Activated CD8-positive, alpha-beta T cell treated with anti-CD3 and anti-CD28 coated beads for 36 hours (primary cell): ENCODE measurements at regions not wholly inside any gene's neighbourhood (a gene's known extent, or its start where the extent isn't known, plus 50 kb on each side); places are given as distances from the start of the nearest gene placed in this dataset.
"Not testable (repeated sequence)": the region's sequence is repeated elsewhere in the genome, so short reads cannot be mapped to it uniquely, and the experiment has no call there.

Experiments used
- ATAC-seq: fragments of 200-7000 bp; cut with Tn5 transposase; one replicate; pipeline ENCODE4 v1.10.0; 2021; ENCODE audit warnings: mild to moderate bottlenecking, moderate library complexity
- CTCF ChIA-PET: fragments of 350-600 bp; sonication (Branson Sonifier 250); formaldehyde crosslinking; loops from one replicate; lab custom pipeline; 2021; ENCODE audit warnings: antibody characterized with exemption; lab: Charles Lee
- POLR2A ChIA-PET: fragments of 350-600 bp; sonication (Branson Sonifier 250); formaldehyde crosslinking; loops from one replicate; lab custom pipeline; 2021; ENCODE audit warnings: antibody characterized with exemption; lab: Charles Lee
- DNase-seq: peaks from one replicate; pipeline ENCODE4 v3.0.0-alpha.2; 2020
- H3K27ac Mint-ChIP-seq: one replicate; pipeline ENCODE4 v1.8.0; 2021; ENCODE audit warnings: mild to moderate bottlenecking, mixed read lengths
- H3K27me3 Mint-ChIP-seq: one replicate; pipeline ENCODE4 v1.8.0; 2021; ENCODE audit warnings: mixed read lengths
- H3K36me3 Mint-ChIP-seq: one replicate; pipeline ENCODE4 v1.8.0; 2021; ENCODE audit warnings: low read depth, mixed read lengths
- H3K4me1 Mint-ChIP-seq: one replicate; pipeline ENCODE4 v1.8.0; 2021; ENCODE audit warnings: low read depth, mixed read lengths
- H3K4me3 Mint-ChIP-seq: one replicate; pipeline ENCODE4 v1.8.0; 2021; ENCODE audit warnings: mild to moderate bottlenecking, moderate library complexity, mixed read lengths
- H3K9me3 Mint-ChIP-seq: one replicate; pipeline ENCODE4 v1.8.0; 2021; ENCODE audit warnings: mixed read lengths
- CTCF ChIP-seq: fragments of 200-600 bp; IDR thresholded peaks from one replicate; pipeline ENCODE4 v1.8.0; 2022; ENCODE audit warnings: antibody characterized with exemption, mild to moderate bottlenecking
- intact Hi-C: fragments of 100-400 bp; cut with micrococcal nuclease; formaldehyde crosslinking; loops from one replicate; pipeline ENCODE4 v1.10.0; 2022

- no peak overlapping the region for H3K27ac Mint-ChIP-seq
- no peak for TF ChIP-seq CTCF
- H3K4me1 Mint-ChIP-seq: no peaks in the 10 kb centered on the region
- ChIA-PET POLR2A (no interaction called here), CTCF (no interaction called here)
- no peaks in the 10 kb centered on the region for H3K27me3 Mint-ChIP-seq
- peaks cover 4% of the 10 kb centered on the region for H3K9me3 Mint-ChIP-seq
- ATAC-seq (no peak), DNase-seq (no peak)
- H3K36me3 Mint-ChIP-seq: no peaks in the 10 kb centered on the region
- intact Hi-C loops: no loop called here
- no peak overlapping the region for H3K4me3 Mint-ChIP-seq
These were observed 229.8 kb upstream of the LUZP2 start for GRCh38 chr11:24267014-24267413.

- no peak overlapping the region for H3K4me3 Mint-ChIP-seq
- ChIA-PET POLR2A (no interaction called here), CTCF (no interaction called here)
- no peaks in the 10 kb centered on the region for H3K36me3 Mint-ChIP-seq
- intact Hi-C loops: no loop called here
- TF ChIP-seq CTCF: no peak
- DNase-seq (no peak), ATAC-seq (no peak)
- H3K9me3 Mint-ChIP-seq: peaks cover 7% of the 10 kb centered on the region
- H3K4me1 Mint-ChIP-seq: no peaks in the 10 kb centered on the region
- H3K27me3 Mint-ChIP-seq: no peaks in the 10 kb centered on the region
- H3K27ac Mint-ChIP-seq: no peak overlapping the region
These were observed 225.1 kb upstream of the LUZP2 start for GRCh38 chr11:24271798-24272197.

- ATAC-seq, H3K9me3 Mint-ChIP-seq, H3K27ac Mint-ChIP-seq, DNase-seq, H3K4me3 Mint-ChIP-seq, CTCF ChIA-PET, intact Hi-C loops, H3K36me3 Mint-ChIP-seq, H3K4me1 Mint-ChIP-seq, POLR2A ChIA-PET, H3K27me3 Mint-ChIP-seq: not testable (repeated sequence)
These were observed 222.6 kb upstream of the LUZP2 start for GRCh38 chr11:24274214-24274781.

- CTCF ChIA-PET: no interaction called here
- Mint-ChIP-seq H3K36me3 (no peaks in the 10 kb centered on the region), H3K27ac (no peak overlapping the region), H3K9me3 (peaks cover 10% of the 10 kb centered on the region), H3K4me1 (no peaks in the 10 kb centered on the region), H3K27me3 (no peaks in the 10 kb centered on the region), H3K4me3 (no peak overlapping the region)
- DNase-seq (no peak), ATAC-seq (no peak)
- no peak for TF ChIP-seq CTCF
- intact Hi-C loops: no loop called here
- POLR2A ChIA-PET: no interaction called here
These were observed 210.6 kb upstream of the LUZP2 start for GRCh38 chr11:24286238-24286637.

GRCh38 chr11:24289301-24289700, 207.6 kb upstream of the LUZP2 start:
- DNase-seq (no peak), ATAC-seq (no peak)
- H3K4me3 Mint-ChIP-seq: no peak overlapping the region
- no peak for TF ChIP-seq CTCF
- H3K27ac Mint-ChIP-seq: no peak overlapping the region
- no peaks in the 10 kb centered on the region for H3K27me3 Mint-ChIP-seq
- no peaks in the 10 kb centered on the region for H3K36me3 Mint-ChIP-seq
- intact Hi-C loops: no loop called here
- H3K4me1 Mint-ChIP-seq: no peaks in the 10 kb centered on the region
- CTCF ChIA-PET: no interaction called here
- POLR2A ChIA-PET: no interaction called here
- H3K9me3 Mint-ChIP-seq: peaks cover 8% of the 10 kb centered on the region

DNA sequence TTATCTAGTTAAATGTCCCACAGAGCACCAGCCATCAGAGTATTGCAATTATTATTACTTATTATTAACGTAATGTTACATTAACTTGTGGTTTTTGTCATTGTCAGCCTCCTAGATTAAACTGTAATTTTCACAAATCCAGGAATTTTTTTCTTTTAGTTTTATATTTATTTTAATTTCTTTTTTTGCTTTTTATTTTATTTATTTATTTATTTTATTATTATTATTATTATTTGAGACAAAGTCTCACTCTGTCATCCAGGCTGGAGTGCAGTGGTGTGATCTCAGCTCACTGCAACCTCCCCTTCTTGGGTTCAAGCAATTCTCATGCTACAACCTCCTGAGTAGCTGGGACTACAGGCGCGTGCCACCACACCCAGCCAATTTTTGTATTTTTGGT, 202.9 kb upstream of the LUZP2 start:
- TF ChIP-seq CTCF: no peak
- Mint-ChIP-seq H3K27ac (no peak overlapping the region), H3K36me3 (no peaks in the 10 kb centered on the region), H3K27me3 (no peaks in the 10 kb centered on the region), H3K9me3 (peaks cover 4% of the 10 kb centered on the region), H3K4me3 (no peak overlapping the region), H3K4me1 (no peaks in the 10 kb centered on the region)
- ChIA-PET POLR2A (no interaction called here), CTCF (no interaction called here)
- intact Hi-C loops: no loop called here
- DNase-seq (no peak), ATAC-seq (no peak)
